HUES6 (cell line): ENCODE measurements at regions not wholly inside any gene's neighbourhood (a gene's known extent, or its start where the extent isn't known, plus 50 kb on each side); places are given as distances from the start of the nearest gene placed in this dataset.

Experiments used
- H3K27ac ChIP-seq: 2 replicates; pipeline ENCODE4 v1.7.0; 2013; ENCODE audit warnings: low read depth, mild to moderate bottlenecking, low read length, inconsistent platforms
- H3K27me3 ChIP-seq: 2 replicates; pipeline ENCODE4 v1.6.1; 2013; ENCODE audit warnings: low read length; ENCODE audit not compliant: control insufficient read depth, insufficient read depth
- H3K36me3 ChIP-seq: 2 replicates; pipeline ENCODE4 v1.6.1; 2013; ENCODE audit warnings: low read length; ENCODE audit not compliant: control insufficient read depth, insufficient read depth
- H3K4me1 ChIP-seq: 2 replicates; pipeline ENCODE4 v1.6.1; 2013; ENCODE audit warnings: low read length; ENCODE audit not compliant: control insufficient read depth, insufficient read depth
- H3K4me3 ChIP-seq: 2 replicates; pipeline ENCODE4 v1.5.1; 2013; ENCODE audit warnings: low read depth, low read length
- H3K9ac ChIP-seq: one replicate; pipeline ENCODE4 v1.6.1; 2013; ENCODE audit warnings: mild to moderate bottlenecking, low read length
- H3K9me3 ChIP-seq: 2 replicates; pipeline ENCODE4 v1.6.1; 2013; ENCODE audit warnings: low read depth, low read length; ENCODE audit not compliant: control insufficient read depth, insufficient read depth

GRCh38 chr11:119531623-119532022 lies 108.7 kb upstream of the THY1 start:
- H3K27me3 ChIP-seq = 0 out of 2 replicates have a peak, but pooled peaks cover 3% of the 10 kb centered on the region
- H3K4me3 ChIP-seq = no peak overlapping the region
- no peaks in the 10 kb centered on the region for H3K36me3 ChIP-seq
- H3K9me3 ChIP-seq = no peaks in the 10 kb centered on the region
- H3K9ac ChIP-seq = no peak overlapping the region
- no peak overlapping the region for H3K27ac ChIP-seq
- no peaks in the 10 kb centered on the region for H3K4me1 ChIP-seq

GRCh38 chr11:119531056-119531455 lies 108.1 kb upstream of the THY1 start:
- Histone ChIP-seq H3K36me3 (no peaks in the 10 kb centered on the region), H3K9ac (no peak overlapping the region), H3K9me3 (no peaks in the 10 kb centered on the region), H3K27me3 (0 out of 2 replicates have a peak, but pooled peaks cover 3% of the 10 kb centered on the region), H3K27ac (no peak overlapping the region), H3K4me1 (no peaks in the 10 kb centered on the region), H3K4me3 (no peak overlapping the region)

GRCh38 chr11:119530509-119530908 lies 107.5 kb upstream of the THY1 start:
- H3K9me3 ChIP-seq = no peaks in the 10 kb centered on the region
- no peaks in the 10 kb centered on the region for H3K36me3 ChIP-seq
- H3K9ac ChIP-seq = no peak overlapping the region
- H3K27me3 ChIP-seq = 0 out of 2 replicates have a peak, but pooled peaks cover 3% of the 10 kb centered on the region
- H3K4me3 ChIP-seq = no peak overlapping the region
- no peaks in the 10 kb centered on the region for H3K4me1 ChIP-seq
- H3K27ac ChIP-seq = no peak overlapping the region

- H3K27me3 ChIP-seq = 0 out of 2 replicates have a peak, but pooled peaks cover 3% of the 10 kb centered on the region
- no peaks in the 10 kb centered on the region for H3K4me1 ChIP-seq
- no peak overlapping the region for H3K4me3 ChIP-seq
- no peak overlapping the region for H3K27ac ChIP-seq
- H3K9ac ChIP-seq = no peak overlapping the region
- no peaks in the 10 kb centered on the region for H3K36me3 ChIP-seq
- no peaks in the 10 kb centered on the region for H3K9me3 ChIP-seq
These were observed 107.0 kb upstream of the THY1 start for GRCh38 chr11:119529936-119530335.

GRCh38 chr11:119529063-119529845 lies 106.3 kb upstream of the THY1 start:
- Histone ChIP-seq H3K4me1 (no peaks in the 10 kb centered on the region), H3K27ac (no peak overlapping the region), H3K9ac (no peak overlapping the region), H3K27me3 (peaks cover 3% of the 10 kb centered on the region; the same call in 1 of the 2 replicates), H3K4me3 (no peak overlapping the region), H3K9me3 (no peaks in the 10 kb centered on the region), H3K36me3 (no peaks in the 10 kb centered on the region)

GRCh38 chr11:119525867-119526196 lies 102.9 kb upstream of the THY1 start:
- Histone ChIP-seq H3K36me3 (no peaks in the 10 kb centered on the region), H3K4me3 (no peak overlapping the region), H3K27ac (no peak overlapping the region)

GRCh38 chr11:119525180-119525866 lies 102.4 kb upstream of the THY1 start:
- H3K4me3 ChIP-seq = no peak overlapping the region
- H3K36me3 ChIP-seq = no peaks in the 10 kb centered on the region
- H3K9ac ChIP-seq = no peak overlapping the region
- peaks cover 3% of the 10 kb centered on the region; the same call in 1 of the 2 replicates for H3K27me3 ChIP-seq
- no peaks in the 10 kb centered on the region for H3K9me3 ChIP-seq
- H3K27ac ChIP-seq = no peak overlapping the region
- peaks cover 2% of the 10 kb centered on the region; the same call in 1 of the 2 replicates for H3K4me1 ChIP-seq

More at GRCh38 chr11:119525867-119526196, 102.9 kb upstream of the THY1 start:
- Histone ChIP-seq H3K9me3 (no peaks in the 10 kb centered on the region), H3K27me3 (peaks cover 3% of the 10 kb centered on the region; the same call in 1 of the 2 replicates), H3K9ac (no peak overlapping the region), H3K4me1 (no peaks in the 10 kb centered on the region)

GRCh38 chr11:119523539-119524157 lies 100.7 kb upstream of the THY1 start:
- H3K27ac ChIP-seq = no peak overlapping the region
- H3K4me3 ChIP-seq = no peak overlapping the region
- no peaks in the 10 kb centered on the region; the same call in 1 of the 2 replicates for H3K27me3 ChIP-seq
- no peaks in the 10 kb centered on the region for H3K36me3 ChIP-seq
- H3K4me1 ChIP-seq = peaks cover 6% of the 10 kb centered on the region; the same call in 1 of the 2 replicates
- no peak overlapping the region for H3K9ac ChIP-seq
- H3K9me3 ChIP-seq = no peaks in the 10 kb centered on the region

- H3K36me3 ChIP-seq = no peaks in the 10 kb centered on the region
- H3K9ac ChIP-seq = no peak overlapping the region
- no peak overlapping the region for H3K27ac ChIP-seq
- no peak overlapping the region for H3K4me3 ChIP-seq
- H3K4me1 ChIP-seq = peaks cover 6% of the 10 kb centered on the region; the same call in 1 of the 2 replicates
- H3K27me3 ChIP-seq = no peaks in the 10 kb centered on the region; the same call in 1 of the 2 replicates
- no peaks in the 10 kb centered on the region for H3K9me3 ChIP-seq
These were observed 99.6 kb upstream of the THY1 start for GRCh38 chr11:119522609-119523008.

- Histone ChIP-seq H3K27me3 (no peaks in the 10 kb centered on the region; the same call in 1 of the 2 replicates), H3K4me3 (no peak overlapping the region), H3K9me3 (no peaks in the 10 kb centered on the region), H3K4me1 (peaks cover 6% of the 10 kb centered on the region; the same call in 1 of the 2 replicates), H3K36me3 (no peaks in the 10 kb centered on the region), H3K9ac (no peak overlapping the region), H3K27ac (no peak overlapping the region)
These were observed 98.6 kb upstream of the THY1 start for GRCh38 chr11:119521551-119521950.

- no peaks in the 10 kb centered on the region for H3K9me3 ChIP-seq
- H3K4me3 ChIP-seq = no peak overlapping the region
- H3K27me3 ChIP-seq = no peaks in the 10 kb centered on the region; the same call in 1 of the 2 replicates
These were observed 98.0 kb upstream of the THY1 start for GRCh38 chr11:119520966-119521365.

More at GRCh38 chr11:119520966-119521365, 98.0 kb upstream of the THY1 start:
- peaks cover 6% of the 10 kb centered on the region; the same call in 1 of the 2 replicates for H3K4me1 ChIP-seq
- H3K9ac ChIP-seq = no peak overlapping the region
- no peaks in the 10 kb centered on the region for H3K36me3 ChIP-seq
- H3K27ac ChIP-seq = no peak overlapping the region
